HepG2 (cell line): ENCODE measurements at regions not wholly inside any gene's neighbourhood (a gene's known extent, or its start where the extent isn't known, plus 50 kb on each side); places are given as distances from the start of the nearest gene placed in this dataset.

ENCODE experiments used
- ATAC-seq: fragments of 200-7000 bp; cut with Tn5 transposase; 3 replicates; pipeline ENCODE4 v1.9.1; 2020; ENCODE audit warnings: mild to moderate bottlenecking, moderate library complexity
- BruUV-seq: library from RNA; stranded (reverse); fragments of 400-500 nt; replicated peaks from 2 replicates; lab custom pipeline; 2021; lab: Mats Ljungman, UMichigan
- CTCF ChIA-PET: fragments of 300-600 bp; formaldehyde crosslinking; extraction: SDS; loops from one replicate; lab custom pipeline; 2021; ENCODE audit warnings: low total read pairs, inconsistent platforms, low intra/inter-chr PET ratio; lab: Yijun Ruan, JAX
- POLR2A ChIA-PET: fragments of 350-600 bp; sonication (Branson Sonifier 250); formaldehyde crosslinking; loops from one replicate; lab custom pipeline; 2020; ENCODE audit warnings: antibody characterized with exemption, inconsistent platforms; lab: Yijun Ruan, JAX
- DNase-seq: peaks from one replicate; pipeline ENCODE4 v3.0.0-alpha.2; 2015; ENCODE audit warnings: low spot score
- FAIRE-seq: peaks from 3 replicates; lab custom pipeline; 2011; peaks lifted over from hg19 to GRCh38; lab: Jason Lieb, UNC
- H2AFZ ChIP-seq: one replicate; pipeline ENCODE4 v1.6.1; 2011; ENCODE audit warnings: low read length, inconsistent platforms
- H3K27ac ChIP-seq: fragments of 300-600 bp; 3 replicates; pipeline ENCODE4 v1.8.0; 2011; ENCODE audit warnings: mixed run types, mild to moderate bottlenecking, mixed read lengths, low read length, inconsistent platforms; ENCODE audit not compliant: insufficient read depth; ENCODE audit errors: extremely low read length
- H3K27me3 ChIP-seq, 2 experiments: fragments of 200-600 bp in 1 of 2; 2 replicates in 1 of 2; 3 replicates in 1 of 2; pipeline versions ENCODE4 v1.6.0 to v1.8.0; 2011; ENCODE audit warnings: low read length in 2 of 2, mild to moderate bottlenecking in 2 of 2, moderate library complexity in 2 of 2, inconsistent platforms in 1 of 2; ENCODE audit not compliant: insufficient read depth in 2 of 2, control insufficient read depth in 1 of 2
- H3K36me3 ChIP-seq, 2 experiments: fragments of 200-600 bp in 1 of 2; replicated peaks in 1 of 2; 2 replicates in 1 of 2; 3 replicates in 1 of 2; pipeline versions ENCODE4 v1.5.1 to v1.8.0; 2011; ENCODE audit warnings: low read length in 2 of 2, inconsistent platforms in 1 of 2; ENCODE audit not compliant: insufficient read depth in 2 of 2, control insufficient read depth in 1 of 2
- H3K4me1 ChIP-seq: 2 replicates; pipeline ENCODE4 v1.5.1; 2012; ENCODE audit warnings: low read length, inconsistent platforms; ENCODE audit not compliant: insufficient read depth
- H3K4me2 ChIP-seq: 2 replicates; pipeline ENCODE4 v1.6.0; 2011; ENCODE audit warnings: low read depth, low read length, inconsistent platforms
- H3K4me3 ChIP-seq, 3 experiments: fragments of 200-600 bp in 1 of 3; sonication (generic), shearing (Covaris generic) in 1 of 3; replicated peaks in 1 of 3; 2 replicates each; pipeline ENCODE4 v1.5.1; 2011 to 2016; ENCODE audit warnings: low read length in 3 of 3, inconsistent platforms in 2 of 3, low read depth in 2 of 3, mild to moderate bottlenecking in 2 of 3, control low read depth in 1 of 3, mixed read lengths in 1 of 3; ENCODE audit not compliant: insufficient read depth in 1 of 3
- H3K79me2 ChIP-seq: one replicate; pipeline ENCODE4 v1.6.1; 2011; ENCODE audit warnings: low read length, inconsistent platforms; ENCODE audit not compliant: insufficient read depth
- H3K9ac ChIP-seq: 2 replicates; pipeline ENCODE4 v1.6.0; 2011; ENCODE audit warnings: mild to moderate bottlenecking, low read depth, low read length, inconsistent platforms; ENCODE audit not compliant: insufficient read depth
- H3K9me3 ChIP-seq: 2 replicates; pipeline ENCODE4 v1.5.1; 2012; ENCODE audit warnings: mild to moderate bottlenecking, low read length
- H4K20me1 ChIP-seq: 2 replicates; pipeline ENCODE4 v1.6.0; 2011; ENCODE audit warnings: inconsistent platforms, mild to moderate bottlenecking, low read length, moderate library complexity; ENCODE audit not compliant: insufficient read depth
- ASH2L ChIP-seq: fragments of 300-600, 200-600 bp; sonication (generic); IDR thresholded peaks from 2 replicates; pipeline ENCODE4 v1.7.0; 2017; ENCODE audit warnings: low read depth, mild to moderate bottlenecking, moderate library complexity, mixed read lengths, low read length; ENCODE audit not compliant: insufficient read length
- ATF5 ChIP-seq: sonication (generic); formaldehyde crosslinking; IDR thresholded peaks from 2 replicates; pipeline ENCODE4 v1.4.0; 2020; ENCODE audit warnings: mild to moderate bottlenecking, low read depth, missing genetic modification reagents
- CHD2 ChIP-seq: IDR thresholded peaks from 2 replicates; pipeline ENCODE4 v1.6.1; 2011; ENCODE audit warnings: low read depth, low read length, improper control_type of control experiment
- FOXP4 ChIP-seq: sonication (generic); formaldehyde crosslinking; IDR thresholded peaks from 2 replicates; pipeline ENCODE4 v1.4.0; 2020; ENCODE audit warnings: missing genetic modification reagents
- HDAC6 ChIP-seq: fragments of 200-600 bp; sonication (generic); IDR thresholded peaks from 2 replicates; pipeline ENCODE4 v1.7.0; 2017; ENCODE audit warnings: mild to moderate bottlenecking, antibody characterized with exemption, low read length, low read depth
- HNF4A ChIP-seq: sonication (generic); formaldehyde crosslinking; IDR thresholded peaks from 2 replicates; pipeline ENCODE4 v1.4.0; 2020; ENCODE audit warnings: missing genetic modification reagents
- HNF4G ChIP-seq, 2 experiments: sonication (generic) in 1 of 2; formaldehyde crosslinking in 1 of 2; IDR thresholded peaks; 2 replicates each; pipeline versions ENCODE4 v1.4.0 to v1.6.1; 2011 to 2020; ENCODE audit warnings: borderline replicate concordance in 2 of 2, low read depth in 2 of 2, mild to moderate bottlenecking in 2 of 2, low read length in 1 of 2, missing genetic modification reagents in 1 of 2, moderate library complexity in 1 of 2
- HNRNPK ChIP-seq: fragments of 200-400 bp; formaldehyde crosslinking; IDR thresholded peaks from 2 replicates; pipeline ENCODE4 v1.6.1; 2018; ENCODE audit warnings: low read length, low read depth, moderate library complexity, mild to moderate bottlenecking; ENCODE audit not compliant: poor library complexity, severe bottlenecking
- MYPOP ChIP-seq: sonication (generic); formaldehyde crosslinking; IDR thresholded peaks from 2 replicates; pipeline ENCODE4 v1.8.1; 2023; ENCODE audit warnings: mild to moderate bottlenecking, moderate library complexity, missing genetic modification reagents
- NCOR1 ChIP-seq: fragments of 200-600 bp; sonication (generic); IDR thresholded peaks from 2 replicates; pipeline ENCODE4 v1.7.0; 2017; ENCODE audit warnings: antibody characterized with exemption, low read length, borderline replicate concordance
- NFKBIZ ChIP-seq: IDR thresholded peaks from 2 replicates; pipeline ENCODE4 v1.6.1; 2018; ENCODE audit warnings: missing genetic modification reagents, missing compliant biosample characterization
- PHB2 ChIP-seq: fragments of 450-650 bp; IDR thresholded peaks from 2 replicates; pipeline ENCODE4 v1.6.1; 2018; ENCODE audit not compliant: partially characterized antibody
- SALL2 ChIP-seq: sonication (generic); formaldehyde crosslinking; IDR thresholded peaks from 2 replicates; pipeline ENCODE4 v1.8.1; 2023; ENCODE audit warnings: mild to moderate bottlenecking, missing genetic modification reagents, inconsistent platforms
- SMAD3 ChIP-seq: sonication (generic); formaldehyde crosslinking; IDR thresholded peaks from 2 replicates; pipeline ENCODE4 v1.4.0; 2020; ENCODE audit warnings: missing genetic modification reagents
- ZFX ChIP-seq: sonication (generic); formaldehyde crosslinking; IDR thresholded peaks from 2 replicates; pipeline ENCODE4 v1.4.0; 2020; ENCODE audit warnings: mild to moderate bottlenecking, low read depth, missing genetic modification reagents, moderate library complexity
- ZKSCAN1 ChIP-seq: fragments of 150-350 bp; IDR thresholded peaks from 2 replicates; pipeline ENCODE4 v1.6.1; 2014; ENCODE audit warnings: low read length
- ZMYM2 ChIP-seq: sonication (generic); formaldehyde crosslinking; IDR thresholded peaks from 2 replicates; pipeline ENCODE4 v1.8.0; 2022; ENCODE audit warnings: mild to moderate bottlenecking, missing genetic modification reagents
- ZNF460 ChIP-seq: sonication (generic); formaldehyde crosslinking; IDR thresholded peaks from 2 replicates; pipeline ENCODE4 v1.5.1; 2020; ENCODE audit warnings: missing genetic modification reagents, mild to moderate bottlenecking, borderline replicate concordance
- ZNF660 ChIP-seq: sonication (generic); formaldehyde crosslinking; IDR thresholded peaks from 2 replicates; pipeline ENCODE4 v1.5.1; 2020; ENCODE audit warnings: mild to moderate bottlenecking, low read depth, missing genetic modification reagents, borderline replicate concordance
- WGBS: methylation state at CpG from one replicate; pipeline ENCODE4 v1.1.6; 2017; ENCODE audit warnings: low lambda C conversion rate; 5-methylcytosine and 5-hydroxymethylcytosine counted together
- in situ Hi-C: cut with HindIII; loops from 2 replicates; pipeline ENCODE4 v1.10.0; 2017; ENCODE audit warnings: low pct_unique_long_range_greater_than_20kb; ENCODE audit not compliant: extremely low pct_ligation_motif_present
- intact Hi-C: fragments of 100-400 bp; cut with micrococcal nuclease; formaldehyde crosslinking; loops from one replicate; pipeline ENCODE4 v1.10.0; 2022; ENCODE audit not compliant: unreplicated experiment
- TF ChIP-seq, protein P1 (sequence below): sonication (generic); formaldehyde crosslinking; IDR thresholded peaks from 2 replicates; pipeline ENCODE4 v1.4.0; 2020; ENCODE audit warnings: missing genetic modification reagents

DNA sequence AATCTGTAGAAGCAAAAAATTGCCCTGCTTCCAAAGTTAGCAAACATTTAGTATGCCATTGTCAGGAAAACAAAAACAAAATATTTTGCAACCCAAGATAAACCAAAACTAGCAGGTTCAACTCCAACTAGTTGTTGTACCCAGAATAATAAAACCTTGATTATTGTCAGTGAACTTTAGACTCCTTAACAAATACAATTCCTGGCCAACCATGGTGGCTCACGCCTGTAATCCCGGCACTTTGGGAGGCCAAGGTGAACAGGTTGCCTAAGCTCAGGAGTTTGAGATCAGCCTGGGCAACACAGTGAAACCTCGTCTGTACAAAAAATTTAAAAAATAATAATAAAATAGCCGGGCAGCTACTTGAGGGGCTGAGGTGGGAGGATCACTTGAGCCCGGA lies 53.6 kb upstream of the EPCAM start:
- ChIA-PET CTCF (no interaction called here), POLR2A (no interaction called here)
- Histone ChIP-seq H3K79me2 (no peaks in the 10 kb centered on the region), H3K36me3 (no peaks in the 10 kb centered on the region), H3K4me1 (peaks cover 66% of the 10 kb centered on the region), H3K27me3 (no peaks in the 10 kb centered on the region), H3K4me3 (no peak overlapping the region), H3K4me2 (no peak overlapping the region), H3K9me3 (no peaks in the 10 kb centered on the region), H3K27ac (no peak overlapping the region), H4K20me1 (no peaks in the 10 kb centered on the region), H2AFZ (no peak overlapping the region), H3K9ac (no peak overlapping the region)
- DNase-seq (no peak), FAIRE-seq (no peak), ATAC-seq (no peak)
- intact Hi-C loops: no loop called here
- BruUV-seq: no TSS peak
- in situ Hi-C loops: no loop called here
- 64% methylated on average over 5 of the region's 5 CpGs for WGBS
- no peak for TF ChIP-seq ZNF660
- TF ChIP-seq PHB2: no peak
- no peak for TF ChIP-seq SMAD3 (CRISPR knock-in tag)
- no peak for TF ChIP-seq FOXP4 (CRISPR knock-in tag)
- TF ChIP-seq HNF4G (IDR thresholded peaks at IDR 0.05; ENCODE audit: borderline replicate concordance, low read depth, low read length): peak; percentile 47; the same call in 1 of the 2 replicates
- no peak for TF ChIP-seq HNF4G (CRISPR knock-in tag; IDR thresholded peaks at IDR 0.05; ENCODE audit: borderline replicate concordance, low read depth)
- TF ChIP-seq, protein P1, sequence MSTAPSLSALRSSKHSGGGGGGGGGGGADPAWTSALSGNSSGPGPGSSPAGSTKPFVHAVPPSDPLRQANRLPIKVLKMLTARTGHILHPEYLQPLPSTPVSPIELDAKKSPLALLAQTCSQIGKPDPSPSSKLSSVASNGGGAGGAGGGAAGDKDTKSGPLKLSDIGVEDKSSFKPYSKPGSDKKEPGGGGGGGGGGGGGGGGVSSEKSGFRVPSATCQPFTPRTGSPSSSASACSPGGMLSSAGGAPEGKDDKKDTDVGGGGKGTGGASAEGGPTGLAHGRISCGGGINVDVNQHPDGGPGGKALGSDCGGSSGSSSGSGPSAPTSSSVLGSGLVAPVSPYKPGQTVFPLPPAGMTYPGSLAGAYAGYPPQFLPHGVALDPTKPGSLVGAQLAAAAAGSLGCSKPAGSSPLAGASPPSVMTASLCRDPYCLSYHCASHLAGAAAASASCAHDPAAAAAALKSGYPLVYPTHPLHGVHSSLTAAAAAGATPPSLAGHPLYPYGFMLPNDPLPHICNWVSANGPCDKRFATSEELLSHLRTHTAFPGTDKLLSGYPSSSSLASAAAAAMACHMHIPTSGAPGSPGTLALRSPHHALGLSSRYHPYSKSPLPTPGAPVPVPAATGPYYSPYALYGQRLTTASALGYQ (CRISPR knock-in tag): no peak
- TF ChIP-seq ASH2L: peak; percentile 26
- no peak for TF ChIP-seq HNRNPK
- peak; percentile 41; the same call in 1 of the 2 replicates for TF ChIP-seq HNF4A
- TF ChIP-seq ZNF460: peak; percentile 82; the same call in 1 of the 2 replicates
- 0 out of 2 replicates have a peak, but pooled peaks have one; percentile 38 for TF ChIP-seq ZMYM2 (CRISPR knock-in tag)
- TF ChIP-seq NCOR1: 0 out of 2 replicates have a peak, but pooled peaks have one; percentile 27
- no peak for TF ChIP-seq ATF5 (CRISPR knock-in tag)
- no peak for TF ChIP-seq HDAC6
- TF ChIP-seq ZFX (CRISPR knock-in tag): no peak
- no peak for TF ChIP-seq ZKSCAN1
- TF ChIP-seq MYPOP (CRISPR knock-in tag): no peak
- no peak for TF ChIP-seq NFKBIZ
- TF ChIP-seq SALL2 (CRISPR knock-in tag): no peak
- TF ChIP-seq CHD2: no peak
